ENCODE measurements at regions not wholly inside any gene's neighbourhood (a gene's known extent, or its start where the extent isn't known, plus 50 kb on each side); places are given as distances from the start of the nearest gene placed in this dataset.

- DNase-seq = no peak
Measured at GRCh38 chr6:148116001-148116400, 226.6 kb upstream of the SASH1 start.

- no peak for DNase-seq
Measured at GRCh38 chr6:148118244-148118643, 224.4 kb upstream of the SASH1 start.

- DNase-seq = no peak
Measured at GRCh38 chr6:148128014-148128730, 214.5 kb upstream of the SASH1 start.

GRCh38 chr6:148134592-148134991 is 208.0 kb upstream of the SASH1 start:
- no peak for DNase-seq

GRCh38 chr6:148136586-148136985 is 206.1 kb upstream of the SASH1 start:
- no peak for DNase-seq

- DNase-seq = no peak
Measured at GRCh38 chr6:148137652-148138051, 205.0 kb upstream of the SASH1 start.

- peak; percentile 4 for DNase-seq
Measured at GRCh38 chr6:148138573-148138972, 204.1 kb upstream of the SASH1 start.

- DNase-seq = no peak
Measured at GRCh38 chr6:148140772-148141557, 201.7 kb upstream of the SASH1 start.

- DNase-seq = no peak
Measured at GRCh38 chr6:148142821-148143220, 199.8 kb upstream of the SASH1 start.

GRCh38 chr6:148143771-148144170 is 198.9 kb upstream of the SASH1 start:
- DNase-seq = no peak

GRCh38 chr6:148144917-148145521 is 197.6 kb upstream of the SASH1 start:
- DNase-seq = peak; percentile 85

GRCh38 chr6:148146717-148147462 is 195.7 kb upstream of the SASH1 start:
- no peak for DNase-seq

- DNase-seq = no peak
Measured at GRCh38 chr6:148147463-148147830, 195.2 kb upstream of the SASH1 start.

- DNase-seq = no peak
Measured at GRCh38 chr6:148151896-148152643, 190.6 kb upstream of the SASH1 start.

GRCh38 chr6:148154668-148155067 is 188.0 kb upstream of the SASH1 start:
- DNase-seq = no peak

- DNase-seq = no peak
Measured at GRCh38 chr6:148155293-148155692, 187.3 kb upstream of the SASH1 start.

- no peak for DNase-seq
Measured at GRCh38 chr6:148157841-148158240, 184.8 kb upstream of the SASH1 start.

GRCh38 chr6:148164645-148165044 is 178.0 kb upstream of the SASH1 start:
- DNase-seq = no peak

GRCh38 chr6:148166339-148166968 is 176.2 kb upstream of the SASH1 start:
- peak; percentile 54 for DNase-seq

GRCh38 chr6:148169706-148170105 is 172.9 kb upstream of the SASH1 start:
- no peak for DNase-seq

- DNase-seq = no peak
Measured at GRCh38 chr6:148170286-148170685, 172.4 kb upstream of the SASH1 start.

- no peak for DNase-seq
Measured at GRCh38 chr6:148173548-148173947, 169.1 kb upstream of the SASH1 start.
